ENCODE measurements at regions not wholly inside any gene's neighbourhood (a gene's known extent, or its start where the extent isn't known, plus 50 kb on each side); places are given as distances from the start of the nearest gene placed in this dataset.

- intact Hi-C loops (cut with DNase I; ENCODE audit: low total_unique reads) = no loop called here
- whole genome bisulfite sequencing, 5 donors = 57 to 87% (median 70%) methylated on average over 1 of the region's 1 CpG
- Histone ChIP-seq H3K27me3 (replicated peaks in 1 of 7) (peaks cover 0 to 13% (median 0%) of the 10 kb centered on the region in 7 donors), H3K27ac (no peak overlapping the region), H3K4me3 (no peak overlapping the region), H3K9me3 (no peaks in the 10 kb centered on the region), H3K4me1 (no peaks in the 10 kb centered on the region), H3K36me3 (no peaks in the 10 kb centered on the region)
- no peak for DNase-seq
- no peak for TF ChIP-seq CTCF (IDR thresholded peaks at IDR 0.05 in 8 of 11, conservative IDR thresholded peaks at IDR 0.05 in 3 of 11)
- TF ChIP-seq POLR2AphosphoS5 (IDR thresholded peaks at IDR 0.05) = no peak
These were observed 330.5 kb downstream of the KCNS3 start for GRCh38 chr2:18208956-18209355.

DNA sequence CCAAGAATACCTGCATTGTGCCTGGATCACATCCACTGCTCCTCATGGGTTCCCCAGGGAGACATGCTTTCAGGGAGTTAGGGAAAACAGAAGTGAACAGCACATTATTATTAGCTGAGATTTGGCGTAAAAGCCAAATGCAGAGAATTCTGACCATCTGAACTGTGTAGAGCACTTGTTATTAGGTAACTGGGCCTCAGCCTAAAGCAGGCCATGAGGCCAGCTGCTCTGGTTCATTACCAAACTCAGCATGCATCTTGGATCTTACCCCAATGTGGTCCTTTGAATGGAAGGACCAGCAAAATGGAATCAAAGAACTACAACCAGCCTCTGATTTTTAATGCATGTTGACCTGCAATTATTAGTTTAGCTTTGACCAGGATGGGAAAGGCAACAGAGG, 322.3 kb downstream of the KCNS3 start:
- WGBS, 5 donors = 86 to 92% (median 89%) methylated on average over 1 of the region's 1 CpG
- intact Hi-C loops (cut with DNase I; ENCODE audit: low total_unique reads) = no loop called here

DNA sequence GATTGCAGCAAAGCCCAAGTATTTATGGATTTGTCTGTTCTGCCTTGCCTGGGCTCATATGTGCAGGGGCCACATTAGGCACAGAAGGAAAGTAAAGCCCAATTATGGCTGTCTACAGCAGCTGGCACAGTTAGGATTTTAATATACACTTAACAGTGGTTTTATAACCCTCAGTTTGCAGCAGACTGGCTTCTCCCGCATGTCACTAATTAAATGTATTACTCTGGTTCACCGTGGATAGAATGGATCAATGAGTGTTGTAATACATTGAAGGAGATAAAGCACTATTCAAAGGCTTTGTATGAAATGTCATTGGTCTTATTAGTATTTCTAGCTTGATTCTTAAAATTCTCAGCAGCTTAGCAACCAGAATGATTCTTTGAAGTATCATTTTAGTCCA, 320.2 kb downstream of the KCNS3 start:
- no peak overlapping the region for H3K4me3 ChIP-seq
- no peaks in the 10 kb centered on the region for H3K36me3 ChIP-seq
- WGBS, 5 donors = 78 to 89% (median 87%) methylated on average over 2 of the region's 2 CpGs
- TF ChIP-seq CTCF (IDR thresholded peaks at IDR 0.05 in 8 of 11, conservative IDR thresholded peaks at IDR 0.05 in 3 of 11) (no peak), POLR2A (IDR thresholded peaks at IDR 0.05) (no peak), POLR2AphosphoS5 (IDR thresholded peaks at IDR 0.05) (no peak)
- no peak for DNase-seq
- intact Hi-C loops (cut with DNase I; ENCODE audit: low total_unique reads) = no loop called here
- H3K4me1 ChIP-seq = no peaks in the 10 kb centered on the region
- H3K27ac ChIP-seq = no peak overlapping the region
- H3K27me3 ChIP-seq (replicated peaks in 1 of 7) = no peaks in the 10 kb centered on the region
- no peaks in the 10 kb centered on the region for H3K9me3 ChIP-seq

More for the DNA sequence above, 322.3 kb downstream of the KCNS3 start:
- DNase-seq = no peak
- no peaks in the 10 kb centered on the region for H3K9me3 ChIP-seq
- H3K36me3 ChIP-seq = no peaks in the 10 kb centered on the region
- no peaks in the 10 kb centered on the region for H3K27me3 ChIP-seq (replicated peaks in 1 of 7)
- no peaks in the 10 kb centered on the region for H3K4me1 ChIP-seq
- H3K27ac ChIP-seq = no peak overlapping the region
- H3K4me3 ChIP-seq = no peak overlapping the region
- TF ChIP-seq CTCF (IDR thresholded peaks at IDR 0.05 in 8 of 11, conservative IDR thresholded peaks at IDR 0.05 in 3 of 11) (no peak), POLR2AphosphoS5 (IDR thresholded peaks at IDR 0.05) (no peak), POLR2A (IDR thresholded peaks at IDR 0.05) (no peak)

- no peaks in the 10 kb centered on the region for H3K4me1 ChIP-seq
- TF ChIP-seq POLR2A (IDR thresholded peaks at IDR 0.05) (no peak), CTCF (IDR thresholded peaks at IDR 0.05 in 8 of 11, conservative IDR thresholded peaks at IDR 0.05 in 3 of 11) (no peak), POLR2AphosphoS5 (IDR thresholded peaks at IDR 0.05) (no peak)
- 77 to 96% (median 90%) methylated on average over 1 of the region's 1 CpG for WGBS, 5 donors
- intact Hi-C loops (cut with DNase I; ENCODE audit: low total_unique reads) = no loop called here
- H3K27ac ChIP-seq = no peak overlapping the region
- H3K27me3 ChIP-seq (replicated peaks in 1 of 7) = peaks cover 0 to 4% (median 0%) of the 10 kb centered on the region in 7 donors
- DNase-seq = no peak
- no peaks in the 10 kb centered on the region for H3K9me3 ChIP-seq
- no peaks in the 10 kb centered on the region for H3K36me3 ChIP-seq
- H3K4me3 ChIP-seq = no peak overlapping the region
These were observed 315.7 kb downstream of the KCNS3 start for GRCh38 chr2:18194161-18194560.

Data from spleen (tissue), 11 donors.